GM04503 (cell line): ENCODE measurements at regions not wholly inside any gene's neighbourhood (a gene's known extent, or its start where the extent isn't known, plus 50 kb on each side); places are given as distances from the start of the nearest gene placed in this dataset.

Source experiments
- DNase-seq: peaks from one replicate; pipeline ENCODE4 v3.0.0-alpha.2; 2012; ENCODE audit warnings: low read depth

GRCh38 chr4:138919094-138919936, 96.3 kb upstream of the NOCT start:
- no peak for DNase-seq

- no peak for DNase-seq
Observed at GRCh38 chr4:138918169-138918869, 97.3 kb upstream of the NOCT start.

- no peak for DNase-seq
Observed at GRCh38 chr4:138916763-138917162, 98.8 kb upstream of the NOCT start.

GRCh38 chr4:138915756-138916155, 99.8 kb upstream of the NOCT start:
- DNase-seq = no peak

- no peak for DNase-seq
Observed at GRCh38 chr4:138912704-138913340, 102.8 kb upstream of the NOCT start.

GRCh38 chr4:138911909-138912703, 103.5 kb upstream of the NOCT start:
- no peak for DNase-seq

GRCh38 chr4:138910914-138911336, 104.7 kb upstream of the NOCT start:
- DNase-seq = peak; percentile 56

- DNase-seq = no peak
Observed at GRCh38 chr4:138910195-138910913, 105.2 kb upstream of the NOCT start.

- DNase-seq = no peak
Observed at GRCh38 chr4:138909587-138909986, 106.0 kb upstream of the NOCT start.

GRCh38 chr4:138908134-138908533, 107.4 kb upstream of the NOCT start:
- no peak for DNase-seq

- DNase-seq = no peak
Observed at GRCh38 chr4:138907174-138907573, 108.4 kb upstream of the NOCT start.

- DNase-seq = no peak
Observed at GRCh38 chr4:138904793-138905192, 110.8 kb upstream of the NOCT start.

GRCh38 chr4:138903185-138903584, 112.4 kb upstream of the NOCT start:
- no peak for DNase-seq

- no peak for DNase-seq
Observed at GRCh38 chr4:138902705-138903104, 112.9 kb upstream of the NOCT start.

GRCh38 chr4:138901177-138901576, 114.4 kb upstream of the NOCT start:
- DNase-seq = no peak

GRCh38 chr4:138899999-138900398, 115.6 kb upstream of the NOCT start:
- no peak for DNase-seq

GRCh38 chr4:138898282-138898681, 117.3 kb upstream of the NOCT start:
- DNase-seq = no peak

- DNase-seq = peak; percentile 46
Observed at GRCh38 chr4:138897811-138898226, 117.8 kb upstream of the NOCT start.

GRCh38 chr4:138894709-138895108, 120.9 kb upstream of the NOCT start:
- no peak for DNase-seq

- DNase-seq = no peak
Observed at GRCh38 chr4:138894011-138894410, 121.6 kb upstream of the NOCT start.
